PC-9 (cell line): ENCODE measurements at regions not wholly inside any gene's neighbourhood (a gene's known extent, or its start where the extent isn't known, plus 50 kb on each side); places are given as distances from the start of the nearest gene placed in this dataset.
A peak's percentile ranks its signal among the peaks of the same experiment; 100 is the strongest.

Experiments
- BruUV-seq: library from RNA; stranded (reverse); fragments of 400-500 nt; replicated peaks from 2 replicates; lab custom pipeline; 2021; lab: Mats Ljungman, UMichigan
- CTCF ChIA-PET: fragments of 300-600 bp; sonication (Branson Sonifier 250); formaldehyde crosslinking; loops from one replicate; lab custom pipeline; 2022; ENCODE audit warnings: antibody characterized with exemption; lab: Charles Lee
- POLR2A ChIA-PET: fragments of 300-600 bp; sonication (Branson Sonifier 250); formaldehyde crosslinking; loops from one replicate; lab custom pipeline; 2022; ENCODE audit warnings: antibody characterized with exemption; ENCODE audit not compliant: unreplicated experiment; lab: Charles Lee
- DNase-seq, 2 experiments: peaks; one replicate each; pipeline versions ENCODE4 v3.0.0 to v3.0.0-alpha.2; 2015 to 2022; ENCODE audit warnings: mixed read lengths in 1 of 2
- H2AFZ ChIP-seq: fragments of 200-600 bp; sonication (generic); 2 replicates; pipeline ENCODE4 v1.8.1; 2017; ENCODE audit warnings: antibody characterized with exemption
- H3F3A ChIP-seq: fragments of 200-600 bp; sonication (generic); 2 replicates; pipeline ENCODE4 v1.8.1; 2017; ENCODE audit warnings: antibody characterized with exemption, mild to moderate bottlenecking, low read depth; ENCODE audit not compliant: insufficient read depth
- H3K27ac ChIP-seq: fragments of 200-600 bp; sonication (generic); 2 replicates; pipeline ENCODE4 v1.6.1; 2016; ENCODE audit warnings: mixed run types
- H3K27me3 ChIP-seq: fragments of 200-600 bp; sonication (generic); 2 replicates; pipeline ENCODE4 v1.6.1; 2016; ENCODE audit warnings: low read depth, mixed run types; ENCODE audit not compliant: insufficient read depth
- H3K36me3 ChIP-seq: fragments of 200-600 bp; sonication (generic); 2 replicates; pipeline ENCODE4 v1.6.1; 2016; ENCODE audit warnings: low read depth, mixed run types
- H3K4me1 ChIP-seq: fragments of 200-600 bp; sonication (generic); replicated peaks from 2 replicates; pipeline ENCODE4 v1.6.1; 2016; ENCODE audit warnings: mixed run types; ENCODE audit not compliant: insufficient read depth
- H3K4me2 ChIP-seq: fragments of 200-600 bp; sonication (generic); 2 replicates; pipeline ENCODE4 v1.6.1; 2017; ENCODE audit warnings: mixed run types
- H3K4me3 ChIP-seq: fragments of 200-600 bp; sonication (generic); 2 replicates; pipeline ENCODE4 v1.6.1; 2016; ENCODE audit warnings: mixed run types
- H3K79me2 ChIP-seq: fragments of 200-600 bp; sonication (generic); 2 replicates; pipeline ENCODE4 v1.6.1; 2017; ENCODE audit warnings: low read depth, mixed run types
- H3K9me2 ChIP-seq: fragments of 200-600 bp; sonication (generic); 2 replicates; pipeline ENCODE4 v1.8.1; 2017; ENCODE audit warnings: mild to moderate bottlenecking; ENCODE audit not compliant: insufficient read depth
- H3K9me3 ChIP-seq: fragments of 200-600 bp; sonication (generic); 2 replicates; pipeline ENCODE4 v1.8.1; 2016; ENCODE audit warnings: low read depth; ENCODE audit not compliant: insufficient read depth
- H4K20me1 ChIP-seq: fragments of 200-600 bp; sonication (generic); 2 replicates; pipeline ENCODE4 v1.8.1; 2017; ENCODE audit not compliant: insufficient read depth
- CTCF ChIP-seq: fragments of 200-600 bp; sonication (generic); conservative IDR thresholded peaks from 2 replicates; pipeline ENCODE4 v1.6.1; 2017; ENCODE audit warnings: mixed run types, antibody characterized with exemption, mild to moderate bottlenecking, moderate library complexity
- EZH2 ChIP-seq: fragments of 200-600 bp; sonication (generic); IDR thresholded peaks from 2 replicates; pipeline ENCODE4 v1.8.0; 2017; ENCODE audit warnings: antibody characterized with exemption, low read depth
- intact Hi-C: fragments of 100-400 bp; cut with micrococcal nuclease; formaldehyde crosslinking; loops from one replicate; pipeline ENCODE4 v1.10.0; 2022; ENCODE audit not compliant: unreplicated experiment

- no peaks in the 10 kb centered on the region for H3K9me3 ChIP-seq
- no peak for DNase-seq
- H4K20me1 ChIP-seq: no peaks in the 10 kb centered on the region
- intact Hi-C loops: no loop called here
- H3K27ac ChIP-seq: no peak overlapping the region
- no peaks in the 10 kb centered on the region for H3K79me2 ChIP-seq
- no peaks in the 10 kb centered on the region for H3K9me2 ChIP-seq
- no peak overlapping the region for H3K4me3 ChIP-seq
- TF ChIP-seq CTCF (no peak), EZH2 (no peak)
- no peak overlapping the region for H2AFZ ChIP-seq
- no peaks in the 10 kb centered on the region for H3K4me1 ChIP-seq
- no peaks in the 10 kb centered on the region for H3K36me3 ChIP-seq
- CTCF ChIA-PET: no interaction called here
- POLR2A ChIA-PET: interaction anchor here (0.7 kb wide), 1 partner anchor 17 kb away, joined by 3 read pairs; no protein-coding TSS in a partner anchor
- BruUV-seq: no TSS peak
- no peak overlapping the region for H3K4me2 ChIP-seq
- H3F3A ChIP-seq: no peaks in the 10 kb centered on the region
- no peaks in the 10 kb centered on the region for H3K27me3 ChIP-seq
These were observed 208.4 kb upstream of the SVIL start for GRCh38 chr10:29843143-29843542.

GRCh38 chr10:29841724-29842649, 207.2 kb upstream of the SVIL start:
- H2AFZ ChIP-seq: no peak overlapping the region
- intact Hi-C loops: no loop called here
- POLR2A ChIA-PET: interaction anchor here (0.6 kb wide), 1 partner anchor 199 kb away, joined by 3 read pairs; no protein-coding TSS in a partner anchor
- no peaks in the 10 kb centered on the region for H3K4me1 ChIP-seq
- no peaks in the 10 kb centered on the region for H3K36me3 ChIP-seq
- H3K4me2 ChIP-seq: no peak overlapping the region
- no peak overlapping the region for H3K4me3 ChIP-seq
- no peaks in the 10 kb centered on the region for H3K79me2 ChIP-seq
- BruUV-seq: no TSS peak
- no peak for TF ChIP-seq CTCF
- TF ChIP-seq EZH2: no peak
- H3K27me3 ChIP-seq: no peaks in the 10 kb centered on the region
- peak; percentile 71 to 84 for DNase-seq
- no peaks in the 10 kb centered on the region for H4K20me1 ChIP-seq
- H3K27ac ChIP-seq: no peak overlapping the region
- no peaks in the 10 kb centered on the region for H3F3A ChIP-seq
- no peaks in the 10 kb centered on the region for H3K9me2 ChIP-seq
- no peaks in the 10 kb centered on the region for H3K9me3 ChIP-seq
- CTCF ChIA-PET: no interaction called here

GRCh38 chr10:29840516-29841276, 205.9 kb upstream of the SVIL start:
- CTCF ChIA-PET: no interaction called here

More at GRCh38 chr10:29840516-29841276, 205.9 kb upstream of the SVIL start:
- POLR2A ChIA-PET: no interaction called here
- H3F3A ChIP-seq: no peaks in the 10 kb centered on the region
- no peak overlapping the region for H3K4me2 ChIP-seq
- no peaks in the 10 kb centered on the region for H3K9me3 ChIP-seq
- H3K27ac ChIP-seq: no peak overlapping the region
- H3K4me3 ChIP-seq: no peak overlapping the region
- TF ChIP-seq CTCF (no peak), EZH2 (no peak)
- H4K20me1 ChIP-seq: no peaks in the 10 kb centered on the region
- DNase-seq: no peak
- intact Hi-C loops: no loop called here
- no peak overlapping the region for H2AFZ ChIP-seq
- no TSS peak for BruUV-seq
- H3K4me1 ChIP-seq: no peaks in the 10 kb centered on the region
- no peaks in the 10 kb centered on the region for H3K9me2 ChIP-seq
- no peaks in the 10 kb centered on the region for H3K79me2 ChIP-seq
- H3K36me3 ChIP-seq: no peaks in the 10 kb centered on the region
- no peaks in the 10 kb centered on the region for H3K27me3 ChIP-seq
